ENCODE measurements at regions not wholly inside any gene's neighbourhood (a gene's known extent, or its start where the extent isn't known, plus 50 kb on each side); places are given as distances from the start of the nearest gene placed in this dataset.

GRCh38 chr7:26950889-26951288, 86.5 kb upstream of the SKAP2 start:
- TF ChIP-seq CTCF (conservative IDR thresholded peaks at IDR 0.05 in 1 of 2, IDR thresholded peaks at IDR 0.05 in 1 of 2; ENCODE audit: extremely low read depth in 1 of 2, insufficient read depth in 1 of 2, low read depth in 1 of 2, low read length in 2 of 2) (no peak), EZH2 (IDR thresholded peaks at IDR 0.05; ENCODE audit: borderline replicate concordance, low read length) (no peak)
